SU-DHL-6 (cell line): ENCODE measurements at regions not wholly inside any gene's neighbourhood (a gene's known extent, or its start where the extent isn't known, plus 50 kb on each side); places are given as distances from the start of the nearest gene placed in this dataset.

Source experiments
- H2AFZ ChIP-seq: fragments of 200-600 bp; sonication (generic); 2 replicates; pipeline ENCODE4 v1.6.1; 2014; ENCODE audit warnings: low read depth, mild to moderate bottlenecking, moderate library complexity, mixed read lengths, antibody characterized with exemption, low read length; ENCODE audit not compliant: severe bottlenecking
- H3F3A ChIP-seq: fragments of 200-600 bp; shearing (Covaris generic); 2 replicates; pipeline ENCODE4 v1.6.0; 2016; ENCODE audit warnings: antibody characterized with exemption, mild to moderate bottlenecking; ENCODE audit not compliant: insufficient read depth
- H3K27ac ChIP-seq: fragments of 200-600 bp; sonication (generic); 2 replicates; pipeline ENCODE4 v1.5.1; 2016; ENCODE audit warnings: low read depth, mild to moderate bottlenecking, low read length, moderate library complexity, mixed read lengths
- H3K27me3 ChIP-seq: fragments of 200-600 bp; sonication (generic), shearing (Covaris generic); 2 replicates; pipeline ENCODE4 v1.6.0; 2014; ENCODE audit warnings: mild to moderate bottlenecking, low read length
- H3K36me3 ChIP-seq: fragments of 200-600 bp; sonication (generic); 2 replicates; pipeline ENCODE4 v1.6.1; 2014; ENCODE audit warnings: mild to moderate bottlenecking, low read length, mixed read lengths
- H3K4me2 ChIP-seq: fragments of 300-600, 200-600 bp; shearing (Covaris generic), sonication (generic); 2 replicates; pipeline ENCODE4 v1.6.0; 2014; ENCODE audit warnings: low read length, low read depth, mild to moderate bottlenecking; ENCODE audit not compliant: poor library complexity, severe bottlenecking
- H3K4me3 ChIP-seq: fragments of 200-600 bp; sonication (generic); 2 replicates; pipeline ENCODE4 v1.5.1; 2014; ENCODE audit warnings: antibody characterized with exemption, low read length, mild to moderate bottlenecking, mixed read lengths; ENCODE audit not compliant: insufficient read depth, poor library complexity, severe bottlenecking
- H3K79me2 ChIP-seq: fragments of 200-600 bp; sonication (generic); 2 replicates; pipeline ENCODE4 v1.6.1; 2014; ENCODE audit warnings: mild to moderate bottlenecking, low read length, moderate library complexity; ENCODE audit not compliant: insufficient read depth
- H3K9ac ChIP-seq: fragments of 200-600 bp; sonication (generic); 2 replicates; pipeline ENCODE4 v1.7.0; 2014; ENCODE audit warnings: mild to moderate bottlenecking, low read length
- H3K9me2 ChIP-seq: fragments of 200-600 bp; sonication (generic); replicated peaks from 2 replicates; pipeline ENCODE4 v1.6.1; 2014; ENCODE audit warnings: low read length; ENCODE audit not compliant: insufficient read depth
- H3K9me3 ChIP-seq: fragments of 200-600 bp; sonication (generic); 2 replicates; pipeline ENCODE4 v1.6.1; 2014; ENCODE audit warnings: low read length, mixed read lengths; ENCODE audit not compliant: insufficient read depth
- H4K20me1 ChIP-seq: fragments of 200-600 bp; sonication (generic); 2 replicates; pipeline ENCODE4 v1.6.1; 2014; ENCODE audit warnings: low read depth, mild to moderate bottlenecking, antibody characterized with exemption, low read length, moderate library complexity, mixed read lengths
- EZH2phosphoT487 ChIP-seq: fragments of 200-600 bp; sonication (generic), shearing (Covaris generic); conservative IDR thresholded peaks from 2 replicates; pipeline ENCODE4 v1.6.1; 2018; ENCODE audit warnings: mild to moderate bottlenecking, antibody characterized with exemption, low read length, moderate library complexity, mixed read lengths
- TF ChIP-seq, protein P1 (sequence below): fragments of 200-600 bp; sonication (generic); IDR thresholded peaks from one replicate; pipeline ENCODE4 v1.5.1; 2017; ENCODE audit warnings: antibody characterized with exemption, mild to moderate bottlenecking, low read length, moderate library complexity; ENCODE audit not compliant: insufficient read depth, poor library complexity, severe bottlenecking

DNA sequence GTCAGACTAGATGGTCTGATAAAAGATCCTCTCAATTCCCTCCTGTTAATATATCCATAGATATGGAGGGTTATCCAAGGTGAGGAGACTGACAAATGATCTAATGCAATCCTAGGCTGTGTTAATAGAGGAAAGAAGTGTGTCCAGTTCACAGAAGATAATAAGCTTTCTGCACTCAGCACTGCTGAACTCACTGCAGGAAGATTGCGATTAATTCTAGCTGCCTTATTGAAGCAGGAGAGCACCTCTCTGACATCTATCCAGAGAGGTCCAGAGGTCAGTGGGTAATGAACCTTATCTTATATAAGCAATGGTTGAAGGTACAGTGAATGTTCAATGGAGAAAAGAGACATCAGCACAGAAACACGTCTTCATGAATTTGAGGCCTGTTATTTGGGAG lies 75.9 kb upstream of the SLC10A2 start:
- Histone ChIP-seq H3K27me3 (no peaks in the 10 kb centered on the region), H3K4me2 (no peak overlapping the region), H3K9me3 (no peaks in the 10 kb centered on the region), H3K4me3 (no peak overlapping the region), H3F3A (no peaks in the 10 kb centered on the region), H3K9me2 (no peaks in the 10 kb centered on the region), H3K9ac (no peak overlapping the region), H3K79me2 (no peaks in the 10 kb centered on the region), H3K36me3 (no peaks in the 10 kb centered on the region), H3K27ac (no peak overlapping the region), H4K20me1 (no peaks in the 10 kb centered on the region), H2AFZ (no peak overlapping the region)
- TF ChIP-seq EZH2phosphoT487: no peak
- TF ChIP-seq, protein P1, sequence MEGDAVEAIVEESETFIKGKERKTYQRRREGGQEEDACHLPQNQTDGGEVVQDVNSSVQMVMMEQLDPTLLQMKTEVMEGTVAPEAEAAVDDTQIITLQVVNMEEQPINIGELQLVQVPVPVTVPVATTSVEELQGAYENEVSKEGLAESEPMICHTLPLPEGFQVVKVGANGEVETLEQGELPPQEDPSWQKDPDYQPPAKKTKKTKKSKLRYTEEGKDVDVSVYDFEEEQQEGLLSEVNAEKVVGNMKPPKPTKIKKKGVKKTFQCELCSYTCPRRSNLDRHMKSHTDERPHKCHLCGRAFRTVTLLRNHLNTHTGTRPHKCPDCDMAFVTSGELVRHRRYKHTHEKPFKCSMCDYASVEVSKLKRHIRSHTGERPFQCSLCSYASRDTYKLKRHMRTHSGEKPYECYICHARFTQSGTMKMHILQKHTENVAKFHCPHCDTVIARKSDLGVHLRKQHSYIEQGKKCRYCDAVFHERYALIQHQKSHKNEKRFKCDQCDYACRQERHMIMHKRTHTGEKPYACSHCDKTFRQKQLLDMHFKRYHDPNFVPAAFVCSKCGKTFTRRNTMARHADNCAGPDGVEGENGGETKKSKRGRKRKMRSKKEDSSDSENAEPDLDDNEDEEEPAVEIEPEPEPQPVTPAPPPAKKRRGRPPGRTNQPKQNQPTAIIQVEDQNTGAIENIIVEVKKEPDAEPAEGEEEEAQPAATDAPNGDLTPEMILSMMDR: no peak

DNA sequence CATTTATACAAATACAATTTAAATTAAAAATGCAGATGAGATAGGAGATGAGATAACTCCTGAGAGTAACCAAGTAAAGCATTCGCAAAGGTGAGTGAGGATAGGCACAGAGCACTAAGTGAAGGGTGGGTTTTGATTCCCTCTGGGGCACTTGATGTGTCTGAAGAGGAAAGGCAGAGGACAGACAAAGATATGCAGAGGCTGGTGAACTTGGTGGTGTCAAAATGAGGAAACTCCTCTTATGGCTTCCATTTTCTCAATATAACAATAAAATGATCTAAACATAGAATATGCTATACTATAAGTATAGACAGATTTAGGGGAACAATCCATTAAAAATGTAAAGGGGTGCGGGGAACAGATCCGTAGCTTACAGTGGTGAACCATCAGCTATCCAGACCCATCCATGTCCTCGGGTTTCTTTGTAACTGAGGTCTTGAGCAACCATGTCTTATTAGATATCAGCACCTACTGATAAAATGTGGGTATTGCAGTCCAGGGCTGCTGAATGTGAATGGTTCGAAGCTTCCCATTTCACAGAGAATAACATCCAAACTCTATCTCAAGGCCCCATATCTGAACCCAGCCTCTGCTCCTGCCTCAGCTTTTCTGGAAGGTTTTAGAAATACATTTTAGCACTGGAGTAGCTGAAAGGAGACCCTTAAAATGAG lies 73.9 kb upstream of the SLC10A2 start:
- Histone ChIP-seq H3K27ac (peak overlapping the region; percentile 58), H2AFZ (peak overlapping the region; percentile 81), H3K9ac (peak overlapping the region; percentile 11; the same call in 1 of the 2 replicates), H3F3A (no peaks in the 10 kb centered on the region), H3K79me2 (no peaks in the 10 kb centered on the region), H3K4me2 (peak overlapping the region; percentile 22), H3K4me3 (no peak overlapping the region), H3K27me3 (no peaks in the 10 kb centered on the region), H3K36me3 (no peaks in the 10 kb centered on the region), H3K9me2 (no peaks in the 10 kb centered on the region), H4K20me1 (no peaks in the 10 kb centered on the region), H3K9me3 (no peaks in the 10 kb centered on the region)
- TF ChIP-seq, protein P1: peak; percentile 83
- no peak for TF ChIP-seq EZH2phosphoT487

DNA sequence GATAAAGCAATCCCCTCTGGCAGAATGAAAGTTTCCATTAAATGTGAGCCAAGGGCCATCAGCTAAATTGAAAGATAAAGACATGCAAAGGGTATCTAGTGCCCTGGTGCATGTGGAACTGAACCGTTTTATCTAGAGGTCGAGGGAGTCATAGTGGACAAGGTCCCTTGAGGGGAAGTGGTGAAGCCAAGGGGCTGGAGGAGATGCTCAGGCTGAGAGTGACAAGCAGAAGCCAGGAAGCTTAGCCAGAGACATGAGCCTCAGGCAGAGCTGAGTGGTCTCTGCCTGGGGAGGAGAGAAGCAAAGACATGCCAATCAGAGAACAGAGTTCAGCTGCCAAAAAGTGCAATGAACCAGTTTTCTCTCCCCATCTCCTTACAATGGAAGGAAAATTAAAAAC lies 68.1 kb upstream of the SLC10A2 start:
- no peaks in the 10 kb centered on the region for H3K79me2 ChIP-seq
- no peaks in the 10 kb centered on the region for H3F3A ChIP-seq
- H3K9ac ChIP-seq: no peak overlapping the region
- H3K4me2 ChIP-seq: no peak overlapping the region
- H3K4me3 ChIP-seq: no peak overlapping the region
- H4K20me1 ChIP-seq: no peaks in the 10 kb centered on the region
- no peak overlapping the region for H3K27ac ChIP-seq
- no peaks in the 10 kb centered on the region for H3K36me3 ChIP-seq
- H3K9me2 ChIP-seq: no peaks in the 10 kb centered on the region
- no peaks in the 10 kb centered on the region for H3K9me3 ChIP-seq
- no peak overlapping the region for H2AFZ ChIP-seq
- H3K27me3 ChIP-seq: no peaks in the 10 kb centered on the region
- TF ChIP-seq, protein P1: no peak
- TF ChIP-seq EZH2phosphoT487: no peak
